GM12878 (cell line): ENCODE measurements at regions not wholly inside any gene's neighbourhood (a gene's known extent, or its start where the extent isn't known, plus 50 kb on each side); places are given as distances from the start of the nearest gene placed in this dataset.

Experiments used
- ATAC-seq: fragments of 200-7000 bp; cut with Tn5 transposase; 3 replicates; pipeline ENCODE4 v1.9.1; 2020; ENCODE audit warnings: mild to moderate bottlenecking, moderate library complexity
- BruUV-seq: library from RNA; stranded (reverse); fragments of 400-500 nt; replicated peaks from 2 replicates; lab custom pipeline; 2021; lab: Mats Ljungman, UMichigan
- CTCF ChIA-PET: fragments of 300-600 bp; sonication (Branson Sonifier 250); formaldehyde crosslinking; extraction: SDS; loops from one replicate; lab custom pipeline; 2021; ENCODE audit warnings: inconsistent platforms; lab: Yijun Ruan, JAX
- POLR2A ChIA-PET: fragments of 350-600 bp; formaldehyde crosslinking; extraction: SDS; loops from one replicate; lab custom pipeline; 2021; ENCODE audit warnings: inconsistent platforms; lab: Charles Lee
- RAD21 ChIA-PET: fragments of 300-600 bp; sonication (Branson Sonifier 250); formaldehyde crosslinking; loops from one replicate; lab custom pipeline; 2023; ENCODE audit warnings: antibody characterized with exemption; ENCODE audit not compliant: unreplicated experiment; lab: Charles Lee
- SMC1A ChIA-PET: fragments of 300-600 bp; sonication (Branson Sonifier 250); formaldehyde crosslinking; loops from one replicate; lab custom pipeline; 2023; ENCODE audit not compliant: unreplicated experiment, uncharacterized antibody; lab: Charles Lee
- DNase-seq: peaks from one replicate; pipeline ENCODE4 v3.0.0-alpha.2; 2011; ENCODE audit warnings: low read depth, low spot score
- FAIRE-seq: peaks from 3 replicates; lab custom pipeline; 2011; peaks lifted over from hg19 to GRCh38; lab: Jason Lieb, UNC
- H2AFZ ChIP-seq: 2 replicates; pipeline ENCODE4 v1.6.0; 2011; ENCODE audit warnings: low read depth, low read length, control low read depth; ENCODE audit not compliant: control insufficient read depth
- H3K27ac ChIP-seq: 2 replicates; pipeline ENCODE4 v1.5.1; 2011; ENCODE audit warnings: control low read depth; ENCODE audit not compliant: control insufficient read depth, insufficient read depth
- H3K27me3 ChIP-seq, 2 experiments: replicated peaks in 1 of 2; 2 replicates each; pipeline versions ENCODE4 v1.6.0 to v1.6.1; 2011; ENCODE audit warnings: low read length in 1 of 2; ENCODE audit not compliant: control insufficient read depth in 2 of 2, insufficient read depth in 2 of 2
- H3K36me3 ChIP-seq, 2 experiments: 2 replicates each; pipeline ENCODE4 v1.5.1; 2011; ENCODE audit warnings: low read length in 1 of 2; ENCODE audit not compliant: control insufficient read depth in 2 of 2, insufficient read depth in 2 of 2
- H3K4me1 ChIP-seq: 2 replicates; pipeline ENCODE4 v1.6.1; 2011; ENCODE audit warnings: mild to moderate bottlenecking, low read length, moderate library complexity, mixed read lengths; ENCODE audit not compliant: control insufficient read depth, insufficient read depth
- H3K4me2 ChIP-seq: 2 replicates; pipeline ENCODE4 v1.6.0; 2011; ENCODE audit warnings: control low read depth; ENCODE audit not compliant: control insufficient read depth, insufficient read depth
- H3K4me3 ChIP-seq: fragments of 200-600 bp; sonication (generic); 2 replicates; pipeline ENCODE4 v1.5.1; 2016
- H3K79me2 ChIP-seq: 2 replicates; pipeline ENCODE4 v1.6.0; 2011; ENCODE audit warnings: low read length; ENCODE audit not compliant: control insufficient read depth, insufficient read depth
- H3K9ac ChIP-seq: 2 replicates; pipeline ENCODE4 v1.8.0; 2011; ENCODE audit warnings: low read length, control low read depth, mixed read lengths; ENCODE audit not compliant: control insufficient read depth, insufficient read depth
- H3K9me3 ChIP-seq: replicated peaks from 3 replicates; pipeline ENCODE4 v1.5.1; 2011; ENCODE audit warnings: mild to moderate bottlenecking, low read length; ENCODE audit not compliant: control insufficient read depth, insufficient read depth
- H4K20me1 ChIP-seq: 2 replicates; pipeline ENCODE4 v1.6.0; 2011; ENCODE audit not compliant: control insufficient read depth, insufficient read depth
- FOXM1 ChIP-seq: IDR thresholded peaks from 2 replicates; pipeline ENCODE4 v1.6.1; 2012; ENCODE audit warnings: low read depth, mild to moderate bottlenecking, inconsistent platforms, low read length, moderate library complexity
- HCFC1 ChIP-seq: fragments of 150-350 bp; IDR thresholded peaks from 2 replicates; pipeline ENCODE4 v1.6.1; 2014; ENCODE audit warnings: low read length
- IKZF1 ChIP-seq: fragments of 450-650 bp; conservative IDR thresholded peaks from 2 replicates; pipeline ENCODE4 v1.6.1; 2017; ENCODE audit warnings: antibody characterized with exemption, mild to moderate bottlenecking
- IRF4 ChIP-seq: IDR thresholded peaks from 2 replicates; pipeline ENCODE4 v1.6.1; 2011; ENCODE audit warnings: low read depth, low read length
- SREBF1 ChIP-seq: IDR thresholded peaks from 2 replicates; pipeline ENCODE4 v1.6.1; 2012; ENCODE audit warnings: mild to moderate bottlenecking, low read length
- WRNIP1 ChIP-seq: IDR thresholded peaks from 2 replicates; pipeline ENCODE4 v1.6.1; 2011; ENCODE audit warnings: low read depth, low read length, improper control_type of control experiment, borderline replicate concordance
- YBX1 ChIP-seq: fragments of 450-650 bp; IDR thresholded peaks from 2 replicates; pipeline ENCODE4 v1.6.1; 2016; ENCODE audit warnings: antibody characterized with exemption
- ZBED1 ChIP-seq: IDR thresholded peaks from 2 replicates; pipeline ENCODE4 v1.6.1; 2016; ENCODE audit warnings: borderline replicate concordance
- ZNF274 ChIP-seq: IDR thresholded peaks from one replicate; pipeline ENCODE4 v1.8.0; 2011; ENCODE audit not compliant: insufficient read length, insufficient read depth
- ZZZ3 ChIP-seq: IDR thresholded peaks from 2 replicates; pipeline ENCODE4 v1.6.1; 2011; ENCODE audit warnings: low read depth; ENCODE audit not compliant: control insufficient read depth, insufficient read length
- WGBS: methylation state at CpG from one replicate; pipeline ENCODE4 v1.1.6; 2016; ENCODE audit warnings: low lambda C conversion rate; ENCODE audit not compliant: insufficient replicate concordance, insufficient coverage; ENCODE audit errors: missing lambda C conversion rate; 5-methylcytosine and 5-hydroxymethylcytosine counted together
- in situ Hi-C: fragments of 300-500 bp; cut with MboI; formaldehyde crosslinking; loops from 9 replicates; pipeline ENCODE4 v1.14.3; 2018; ENCODE audit warnings: mixed read lengths
- intact Hi-C: fragments of 100-400 bp; cut with micrococcal nuclease; formaldehyde crosslinking; loops from one replicate; pipeline ENCODE4 v1.14.2; 2022; ENCODE audit not compliant: unreplicated experiment
- TF ChIP-seq, protein P1 (sequence below): IDR thresholded peaks from 2 replicates; pipeline ENCODE4 v1.6.1; 2011; ENCODE audit warnings: mild to moderate bottlenecking, low read depth, low read length, moderate library complexity; ENCODE audit not compliant: insufficient replicate concordance
- TF ChIP-seq, protein P2 (sequence below): IDR thresholded peaks from 2 replicates; pipeline ENCODE4 v1.6.1; 2012; ENCODE audit warnings: low read depth, low read length, improper control_type of control experiment
- TF ChIP-seq, protein P3 (sequence below): IDR thresholded peaks from 2 replicates; pipeline ENCODE4 v1.6.1; 2012; ENCODE audit warnings: low read length, inconsistent platforms

GRCh38 chr7:3134745-3135144 is 91.1 kb upstream of the CARD11 start:
- H3K4me1 ChIP-seq, result no peaks in the 10 kb centered on the region
- no peak overlapping the region for H3K9ac ChIP-seq
- no peak for FAIRE-seq
- TF ChIP-seq HCFC1 (no peak), ZNF274 (no peak), IRF4 (no peak), IKZF1 (no peak), ZBED1 (no peak), ZZZ3 (no peak), YBX1 (no peak), WRNIP1 (no peak), FOXM1 (no peak), SREBF1 (no peak)
- TF ChIP-seq, protein P1, sequence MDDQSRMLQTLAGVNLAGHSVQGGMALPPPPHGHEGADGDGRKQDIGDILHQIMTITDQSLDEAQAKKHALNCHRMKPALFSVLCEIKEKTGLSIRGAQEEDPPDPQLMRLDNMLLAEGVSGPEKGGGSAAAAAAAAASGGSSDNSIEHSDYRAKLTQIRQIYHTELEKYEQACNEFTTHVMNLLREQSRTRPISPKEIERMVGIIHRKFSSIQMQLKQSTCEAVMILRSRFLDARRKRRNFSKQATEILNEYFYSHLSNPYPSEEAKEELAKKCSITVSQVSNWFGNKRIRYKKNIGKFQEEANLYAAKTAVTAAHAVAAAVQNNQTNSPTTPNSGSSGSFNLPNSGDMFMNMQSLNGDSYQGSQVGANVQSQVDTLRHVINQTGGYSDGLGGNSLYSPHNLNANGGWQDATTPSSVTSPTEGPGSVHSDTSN, result no peak
- TF ChIP-seq, protein P2, sequence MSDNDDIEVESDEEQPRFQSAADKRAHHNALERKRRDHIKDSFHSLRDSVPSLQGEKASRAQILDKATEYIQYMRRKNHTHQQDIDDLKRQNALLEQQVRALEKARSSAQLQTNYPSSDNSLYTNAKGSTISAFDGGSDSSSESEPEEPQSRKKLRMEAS, result no peak
- TF ChIP-seq, protein P3, sequence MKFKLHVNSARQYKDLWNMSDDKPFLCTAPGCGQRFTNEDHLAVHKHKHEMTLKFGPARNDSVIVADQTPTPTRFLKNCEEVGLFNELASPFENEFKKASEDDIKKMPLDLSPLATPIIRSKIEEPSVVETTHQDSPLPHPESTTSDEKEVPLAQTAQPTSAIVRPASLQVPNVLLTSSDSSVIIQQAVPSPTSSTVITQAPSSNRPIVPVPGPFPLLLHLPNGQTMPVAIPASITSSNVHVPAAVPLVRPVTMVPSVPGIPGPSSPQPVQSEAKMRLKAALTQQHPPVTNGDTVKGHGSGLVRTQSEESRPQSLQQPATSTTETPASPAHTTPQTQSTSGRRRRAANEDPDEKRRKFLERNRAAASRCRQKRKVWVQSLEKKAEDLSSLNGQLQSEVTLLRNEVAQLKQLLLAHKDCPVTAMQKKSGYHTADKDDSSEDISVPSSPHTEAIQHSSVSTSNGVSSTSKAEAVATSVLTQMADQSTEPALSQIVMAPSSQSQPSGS, result no peak
- H3K79me2 ChIP-seq, result no peaks in the 10 kb centered on the region
- WGBS, result 39% methylated on average over 6 of the region's 6 CpGs
- H3K9me3 ChIP-seq, result no peaks in the 10 kb centered on the region; the same call in 2 of the 3 replicates
- intact Hi-C loops (no loop called here), in situ Hi-C loops (no loop called here)
- no peaks in the 10 kb centered on the region for H4K20me1 ChIP-seq
- no TSS peak for BruUV-seq
- SMC1A ChIA-PET, result interaction anchor here (1.5 to 2.0 kb wide), 2 partner anchors 11 to 19 kb away, joined by 4 read pairs; no protein-coding TSS in a partner anchor
- RAD21 ChIA-PET, result no interaction called here
- no peak for ATAC-seq
- POLR2A ChIA-PET, result no interaction called here
- H3K4me3 ChIP-seq, result no peak overlapping the region
- H3K27ac ChIP-seq, result no peak overlapping the region
- H3K27me3 ChIP-seq, result no peaks in the 10 kb centered on the region
- H3K36me3 ChIP-seq, result no peaks in the 10 kb centered on the region
- no peak for DNase-seq
- CTCF ChIA-PET, result no interaction called here
- no peak overlapping the region for H3K4me2 ChIP-seq
- H2AFZ ChIP-seq, result no peak overlapping the region
